Subcutaneous abdominal adipose tissue (tissue), 5 donors: ENCODE measurements at regions not wholly inside any gene's neighbourhood (a gene's known extent, or its start where the extent isn't known, plus 50 kb on each side); places are given as distances from the start of the nearest gene placed in this dataset.

Experiments used
- H3K27ac ChIP-seq: one replicate; pipeline ENCODE4 v1.7.0; 2013; ENCODE audit warnings: low read depth, mild to moderate bottlenecking, inconsistent platforms, low read length, moderate library complexity
- H3K27me3 ChIP-seq, 5 donors: one replicate each; pipeline ENCODE4 v1.7.0; 2013; ENCODE audit warnings: low read length in 5 of 5, inconsistent platforms in 1 of 5; ENCODE audit not compliant: control insufficient read depth in 5 of 5, insufficient read depth in 4 of 5
- H3K36me3 ChIP-seq, 5 donors: one replicate each; pipeline ENCODE4 v1.7.0; 2013; ENCODE audit warnings: low read length in 5 of 5; ENCODE audit not compliant: control insufficient read depth in 5 of 5, insufficient read depth in 5 of 5
- H3K4me1 ChIP-seq, 5 donors: one replicate each; pipeline ENCODE4 v1.7.0; 2013; ENCODE audit warnings: low read length in 5 of 5, mild to moderate bottlenecking in 3 of 5, moderate library complexity in 1 of 5; ENCODE audit not compliant: control insufficient read depth in 5 of 5, insufficient read depth in 5 of 5
- H3K4me3 ChIP-seq, 5 donors: one replicate each; pipeline ENCODE4 v1.7.0; 2013; ENCODE audit warnings: low read length in 5 of 5, low read depth in 1 of 5
- H3K9ac ChIP-seq, 5 donors: one replicate each; pipeline ENCODE4 v1.7.0; 2013; ENCODE audit warnings: low read length in 5 of 5, mild to moderate bottlenecking in 4 of 5, moderate library complexity in 3 of 5
- H3K9me3 ChIP-seq, 5 donors: one replicate each; pipeline ENCODE4 v1.7.0; 2013; ENCODE audit warnings: low read length in 5 of 5; ENCODE audit not compliant: control insufficient read depth in 5 of 5
- donor health status: healthy.
- donor health status: healthy.
- donor health status: healthy.
- donor health status: healthy.
- donor health status: healthy.

GRCh38 chr2:222108497-222108896 is 190.3 kb downstream of the PAX3 start:
- no peaks in the 10 kb centered on the region for H3K9me3 ChIP-seq
- H3K4me1 ChIP-seq, result no peaks in the 10 kb centered on the region
- H3K9ac ChIP-seq, result no peak overlapping the region
- no peak overlapping the region for H3K4me3 ChIP-seq
- H3K36me3 ChIP-seq, result no peaks in the 10 kb centered on the region
- no peaks in the 10 kb centered on the region for H3K27me3 ChIP-seq
- no peak overlapping the region for H3K27ac ChIP-seq

- Histone ChIP-seq H3K9ac (no peak overlapping the region), H3K4me1 (no peaks in the 10 kb centered on the region), H3K27me3 (no peaks in the 10 kb centered on the region), H3K4me3 (no peak overlapping the region), H3K27ac (no peak overlapping the region), H3K36me3 (no peaks in the 10 kb centered on the region), H3K9me3 (no peaks in the 10 kb centered on the region)
Observed at GRCh38 chr2:222105046-222105445, 193.8 kb downstream of the PAX3 start.

GRCh38 chr2:222102575-222103349 is 196.0 kb downstream of the PAX3 start:
- H3K4me1 ChIP-seq, result no peaks in the 10 kb centered on the region
- H3K27ac ChIP-seq, result no peak overlapping the region
- H3K9me3 ChIP-seq, result no peaks in the 10 kb centered on the region
- no peak overlapping the region for H3K9ac ChIP-seq
- no peaks in the 10 kb centered on the region for H3K36me3 ChIP-seq
- no peaks in the 10 kb centered on the region for H3K27me3 ChIP-seq
- no peak overlapping the region for H3K4me3 ChIP-seq

GRCh38 chr2:222100704-222101699 is 197.8 kb downstream of the PAX3 start:
- Histone ChIP-seq H3K36me3 (no peaks in the 10 kb centered on the region), H3K9me3 (no peaks in the 10 kb centered on the region), H3K9ac (no peak overlapping the region), H3K4me1 (no peaks in the 10 kb centered on the region), H3K27ac (no peak overlapping the region), H3K27me3 (no peaks in the 10 kb centered on the region), H3K4me3 (no peak overlapping the region)

GRCh38 chr2:222088561-222088960 is 210.2 kb downstream of the PAX3 start:
- Histone ChIP-seq H3K4me1 (peaks cover 0 to 6% (median 2%) of the 10 kb centered on the region in 5 donors), H3K36me3 (no peaks in the 10 kb centered on the region), H3K9ac (no peak overlapping the region), H3K27ac (no peak overlapping the region), H3K4me3 (no peak overlapping the region), H3K9me3 (peaks cover 4 to 9% (median 9%) of the 10 kb centered on the region in 5 donors), H3K27me3 (no peaks in the 10 kb centered on the region)

- H3K36me3 ChIP-seq, result no peaks in the 10 kb centered on the region
- peaks cover 4 to 9% (median 9%) of the 10 kb centered on the region in 5 donors for H3K9me3 ChIP-seq
- no peak overlapping the region for H3K4me3 ChIP-seq
- no peak overlapping the region for H3K27ac ChIP-seq
- H3K4me1 ChIP-seq, result peaks cover 0 to 6% (median 2%) of the 10 kb centered on the region in 5 donors
- no peak overlapping the region for H3K9ac ChIP-seq
- no peaks in the 10 kb centered on the region for H3K27me3 ChIP-seq
Observed at GRCh38 chr2:222087998-222088397, 210.8 kb downstream of the PAX3 start.

- no peak overlapping the region for H3K9ac ChIP-seq
- no peak overlapping the region for H3K27ac ChIP-seq
- H3K4me1 ChIP-seq, result no peaks in the 10 kb centered on the region
- H3K4me3 ChIP-seq, result no peak overlapping the region
- no peaks in the 10 kb centered on the region for H3K27me3 ChIP-seq
- H3K36me3 ChIP-seq, result no peaks in the 10 kb centered on the region
- H3K9me3 ChIP-seq, result no peaks in the 10 kb centered on the region
Observed at GRCh38 chr2:222082201-222082600, 216.6 kb downstream of the PAX3 start.

GRCh38 chr2:222080141-222080540 is 218.7 kb downstream of the PAX3 start:
- no peaks in the 10 kb centered on the region for H3K36me3 ChIP-seq
- H3K27me3 ChIP-seq, result no peaks in the 10 kb centered on the region
- H3K9me3 ChIP-seq, result no peaks in the 10 kb centered on the region
- H3K4me3 ChIP-seq, result no peak overlapping the region
- no peak overlapping the region for H3K27ac ChIP-seq
- H3K9ac ChIP-seq, result no peak overlapping the region
- H3K4me1 ChIP-seq, result no peaks in the 10 kb centered on the region

GRCh38 chr2:222076973-222077690 is 221.7 kb downstream of the PAX3 start:
- H3K9me3 ChIP-seq, result no peaks in the 10 kb centered on the region
- no peak overlapping the region for H3K9ac ChIP-seq
- peaks cover 0 to 5% (median 0%) of the 10 kb centered on the region in 5 donors for H3K4me1 ChIP-seq
- no peak overlapping the region for H3K4me3 ChIP-seq
- peaks cover 0 to 5% (median 4%) of the 10 kb centered on the region in 5 donors for H3K27me3 ChIP-seq
- H3K36me3 ChIP-seq, result no peaks in the 10 kb centered on the region
- H3K27ac ChIP-seq, result no peak overlapping the region
